Aorta (tissue), 5 donors: ENCODE measurements at regions not wholly inside any gene's neighbourhood (a gene's known extent, or its start where the extent isn't known, plus 50 kb on each side); places are given as distances from the start of the nearest gene placed in this dataset.

ENCODE experiments used
- ATAC-seq: fragments of 200-7000 bp; cut with Tn5 transposase; one replicate; pipeline ENCODE4 v1.9.1; 2022; ENCODE audit warnings: moderate library complexity; ENCODE audit not compliant: low FRiP score
- DNase-seq, 2 donors: peaks; one replicate each; pipeline ENCODE4 v3.0.0-alpha.2; 2020
- H3K27ac ChIP-seq, 2 donors: one replicate each; pipeline ENCODE4 v1.5.1; 2013; ENCODE audit warnings: low read length in 2 of 2, mild to moderate bottlenecking in 2 of 2, moderate library complexity in 2 of 2, control low read depth in 1 of 2, inconsistent platforms in 1 of 2, low read depth in 1 of 2
- H3K27me3 ChIP-seq, 2 donors: one replicate each; pipeline ENCODE4 v1.6.1; 2013; ENCODE audit warnings: control low read depth in 1 of 2, low read length in 1 of 2, mild to moderate bottlenecking in 1 of 2, moderate library complexity in 1 of 2; ENCODE audit not compliant: insufficient read depth in 2 of 2, control insufficient read depth in 1 of 2
- H3K36me3 ChIP-seq, 2 donors: one replicate each; pipeline ENCODE4 v1.6.1; 2013; ENCODE audit warnings: control low read depth in 1 of 2, low read length in 1 of 2, mild to moderate bottlenecking in 1 of 2; ENCODE audit not compliant: insufficient read depth in 2 of 2, control insufficient read depth in 1 of 2
- H3K4me1 ChIP-seq, 2 donors: one replicate each; pipeline ENCODE4 v1.6.1; 2013; ENCODE audit warnings: low read length in 2 of 2, control low read depth in 1 of 2, mild to moderate bottlenecking in 1 of 2, moderate library complexity in 1 of 2; ENCODE audit not compliant: insufficient read depth in 2 of 2, control insufficient read depth in 1 of 2
- H3K4me3 ChIP-seq, 2 donors: one replicate each; pipeline ENCODE4 v1.5.1; 2013; ENCODE audit warnings: low read length in 2 of 2, control low read depth in 1 of 2, mild to moderate bottlenecking in 1 of 2
- H3K9me3 ChIP-seq: one replicate; pipeline ENCODE4 v1.6.1; 2013; ENCODE audit warnings: mild to moderate bottlenecking, low read length; ENCODE audit not compliant: control insufficient read depth
- WGBS, 2 donors: extraction: QIAGEN DNeasy Blood & Tissue Kit; methylation state at CpG; one replicate each; pipeline ENCODE4 v1.1.7; 2013; 5-methylcytosine and 5-hydroxymethylcytosine counted together
- intact Hi-C, 2 donors: fragments of 100-400 bp; cut with DNase I; formaldehyde crosslinking; loops; one replicate each; pipeline versions ENCODE4 v1.14.2 to v1.15.0; 2022
- donor health status: healthy with polysubstance abuse.
- donor health status: Bipolar disorder and iron deficiency.
- donor health status: DM: no; HTN: no; CAD: no.
- donor health status: DM: no; HTN: no; CAD: no.
- donor health status: DM: yes; HTN: yes; CAD: no.

GRCh38 chr18:65526099-65526498 lies 224.7 kb upstream of the CDH7 start:
- H3K27me3 ChIP-seq: no peaks in the 10 kb centered on the region
- no peak overlapping the region for H3K4me3 ChIP-seq
- no peaks in the 10 kb centered on the region for H3K4me1 ChIP-seq
- no peak for ATAC-seq
- DNase-seq: no peak
- 77% methylated on average over 1 of the region's 1 CpG for WGBS, 2 donors
- intact Hi-C loops: no loop called here
- H3K27ac ChIP-seq: no peak overlapping the region
- H3K9me3 ChIP-seq: no peaks in the 10 kb centered on the region
- no peaks in the 10 kb centered on the region for H3K36me3 ChIP-seq

- Histone ChIP-seq H3K9me3 (no peaks in the 10 kb centered on the region), H3K27me3 (no peaks in the 10 kb centered on the region), H3K4me1 (no peaks in the 10 kb centered on the region), H3K36me3 (no peaks in the 10 kb centered on the region), H3K4me3 (no peak overlapping the region), H3K27ac (no peak overlapping the region)
- ATAC-seq (no peak), DNase-seq (no peak)
- WGBS, 2 donors: 91 to 93% methylated on average over 3 of the region's 3 CpGs
- intact Hi-C loops: no loop called here
Observed at GRCh38 chr18:65523461-65523860, 227.4 kb upstream of the CDH7 start.

- 82 to 85% methylated on average over 4 of the region's 4 CpGs for WGBS, 2 donors
- Histone ChIP-seq H3K4me3 (no peak overlapping the region), H3K4me1 (no peaks in the 10 kb centered on the region), H3K36me3 (no peaks in the 10 kb centered on the region), H3K27ac (no peak overlapping the region), H3K27me3 (no peaks in the 10 kb centered on the region), H3K9me3 (no peaks in the 10 kb centered on the region)
- intact Hi-C loops: no loop called here
- ATAC-seq: no peak
- DNase-seq: no peak
Observed at GRCh38 chr18:65522907-65523306, 227.9 kb upstream of the CDH7 start.

- intact Hi-C loops: no loop called here
Observed at GRCh38 chr18:65516209-65516608, 234.6 kb upstream of the CDH7 start.

GRCh38 chr18:65498605-65499004 lies 252.2 kb upstream of the CDH7 start:
- ATAC-seq: no peak
- H3K27ac ChIP-seq: no peak overlapping the region
- no peaks in the 10 kb centered on the region for H3K4me1 ChIP-seq
- intact Hi-C loops: no loop called here
- no peak for DNase-seq
- H3K36me3 ChIP-seq: no peaks in the 10 kb centered on the region
- no peaks in the 10 kb centered on the region for H3K27me3 ChIP-seq
- no peak overlapping the region for H3K4me3 ChIP-seq
- no peaks in the 10 kb centered on the region for H3K9me3 ChIP-seq

More at GRCh38 chr18:65516209-65516608, 234.6 kb upstream of the CDH7 start:
- DNase-seq: no peak
- Histone ChIP-seq H3K4me1 (no peaks in the 10 kb centered on the region), H3K4me3 (no peak overlapping the region), H3K27me3 (no peaks in the 10 kb centered on the region), H3K9me3 (peaks cover 1% of the 10 kb centered on the region), H3K36me3 (no peaks in the 10 kb centered on the region), H3K27ac (no peak overlapping the region)
- 70 to 72% methylated on average over 5 of the region's 5 CpGs for WGBS, 2 donors
- ATAC-seq: no peak

GRCh38 chr18:65487569-65487968 lies 263.2 kb upstream of the CDH7 start:
- H3K27ac ChIP-seq: no peak overlapping the region
- no peaks in the 10 kb centered on the region for H3K36me3 ChIP-seq
- ATAC-seq (no peak), DNase-seq (no peak)
- no peaks in the 10 kb centered on the region for H3K9me3 ChIP-seq
- WGBS, 2 donors: 10 to 22% methylated on average over 2 of the region's 2 CpGs
- intact Hi-C loops: no loop called here
- H3K4me3 ChIP-seq: no peak overlapping the region
- no peaks in the 10 kb centered on the region for H3K4me1 ChIP-seq
- H3K27me3 ChIP-seq: no peaks in the 10 kb centered on the region

GRCh38 chr18:65477455-65477854 lies 273.4 kb upstream of the CDH7 start:
- DNase-seq (no peak), ATAC-seq (no peak)
- no peaks in the 10 kb centered on the region for H3K36me3 ChIP-seq
- H3K9me3 ChIP-seq: no peaks in the 10 kb centered on the region
- intact Hi-C loops: no loop called here
- H3K27ac ChIP-seq: no peak overlapping the region
- H3K4me3 ChIP-seq: no peak overlapping the region
- 74 to 77% methylated on average over 3 of the region's 3 CpGs for WGBS, 2 donors
- H3K27me3 ChIP-seq: no peaks in the 10 kb centered on the region
- no peaks in the 10 kb centered on the region for H3K4me1 ChIP-seq

GRCh38 chr18:65468881-65469280 lies 281.9 kb upstream of the CDH7 start:
- ATAC-seq (no peak), DNase-seq (no peak)
- Histone ChIP-seq H3K36me3 (no peaks in the 10 kb centered on the region), H3K27me3 (no peaks in the 10 kb centered on the region), H3K4me3 (no peak overlapping the region), H3K27ac (no peak overlapping the region), H3K4me1 (no peaks in the 10 kb centered on the region), H3K9me3 (no peaks in the 10 kb centered on the region)
- intact Hi-C loops: no loop called here
- 75 to 79% methylated on average over 3 of the region's 3 CpGs for WGBS, 2 donors

- Histone ChIP-seq H3K27me3 (no peaks in the 10 kb centered on the region), H3K4me3 (no peak overlapping the region), H3K4me1 (no peaks in the 10 kb centered on the region), H3K9me3 (peaks cover 1% of the 10 kb centered on the region), H3K36me3 (no peaks in the 10 kb centered on the region), H3K27ac (no peak overlapping the region)
- ATAC-seq: no peak
- intact Hi-C loops: no loop called here
- DNase-seq: no peak
- WGBS, 2 donors: 46 to 51% methylated on average over 1 of the region's 1 CpG
Observed at GRCh38 chr18:65464361-65464760, 286.5 kb upstream of the CDH7 start.
